DOHH2 (cell line): ENCODE measurements at regions not wholly inside any gene's neighbourhood (a gene's known extent, or its start where the extent isn't known, plus 50 kb on each side); places are given as distances from the start of the nearest gene placed in this dataset.

Experiments used
- EZH2phosphoT487 ChIP-seq: fragments of 200-600 bp; sonication (generic); IDR thresholded peaks from 2 replicates; pipeline ENCODE4 v1.6.1; 2017; ENCODE audit warnings: borderline replicate concordance, mild to moderate bottlenecking, antibody characterized with exemption, low read length, moderate library complexity, mixed read lengths
- TF ChIP-seq, protein P1 (sequence below): fragments of 200-600 bp; sonication (generic); IDR thresholded peaks from one replicate; pipeline ENCODE4 v1.5.1; 2014; ENCODE audit warnings: antibody characterized with exemption, mild to moderate bottlenecking, low read depth, low read length; ENCODE audit not compliant: poor library complexity, severe bottlenecking

DNA sequence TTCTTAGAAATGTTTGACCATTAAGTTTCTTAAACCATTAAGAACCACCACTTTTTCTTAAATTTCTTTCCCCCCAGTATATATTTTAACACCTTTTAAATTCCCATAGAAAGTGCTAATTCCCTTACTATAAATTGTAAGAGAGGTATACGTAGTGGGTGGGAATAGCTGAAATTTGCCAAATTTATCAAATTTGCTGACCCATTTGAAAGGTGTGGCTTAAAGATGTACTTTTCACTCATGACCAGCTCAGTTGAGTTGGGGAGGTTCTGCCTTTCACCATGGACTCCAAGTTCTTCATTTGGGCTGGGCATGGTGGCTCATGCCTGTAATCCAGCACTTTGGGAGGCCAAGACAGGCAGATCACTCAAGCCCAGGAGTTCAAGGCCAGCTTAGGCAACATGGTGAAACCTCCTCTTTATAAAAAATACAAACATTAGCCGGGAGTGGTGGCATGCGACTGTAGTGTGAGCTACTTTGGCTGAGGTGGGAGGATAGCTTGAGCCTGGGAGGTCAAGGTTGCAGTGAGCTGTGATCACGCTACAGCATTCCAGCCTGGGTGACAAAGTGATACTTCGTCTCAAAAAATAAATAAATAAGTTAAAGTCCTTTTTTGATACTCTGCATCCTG, 133.2 kb downstream of the MRPL57 start:
- TF ChIP-seq, protein P1, sequence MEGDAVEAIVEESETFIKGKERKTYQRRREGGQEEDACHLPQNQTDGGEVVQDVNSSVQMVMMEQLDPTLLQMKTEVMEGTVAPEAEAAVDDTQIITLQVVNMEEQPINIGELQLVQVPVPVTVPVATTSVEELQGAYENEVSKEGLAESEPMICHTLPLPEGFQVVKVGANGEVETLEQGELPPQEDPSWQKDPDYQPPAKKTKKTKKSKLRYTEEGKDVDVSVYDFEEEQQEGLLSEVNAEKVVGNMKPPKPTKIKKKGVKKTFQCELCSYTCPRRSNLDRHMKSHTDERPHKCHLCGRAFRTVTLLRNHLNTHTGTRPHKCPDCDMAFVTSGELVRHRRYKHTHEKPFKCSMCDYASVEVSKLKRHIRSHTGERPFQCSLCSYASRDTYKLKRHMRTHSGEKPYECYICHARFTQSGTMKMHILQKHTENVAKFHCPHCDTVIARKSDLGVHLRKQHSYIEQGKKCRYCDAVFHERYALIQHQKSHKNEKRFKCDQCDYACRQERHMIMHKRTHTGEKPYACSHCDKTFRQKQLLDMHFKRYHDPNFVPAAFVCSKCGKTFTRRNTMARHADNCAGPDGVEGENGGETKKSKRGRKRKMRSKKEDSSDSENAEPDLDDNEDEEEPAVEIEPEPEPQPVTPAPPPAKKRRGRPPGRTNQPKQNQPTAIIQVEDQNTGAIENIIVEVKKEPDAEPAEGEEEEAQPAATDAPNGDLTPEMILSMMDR: no peak
- TF ChIP-seq EZH2phosphoT487: no peak
